HFFc6 (cell line): ENCODE measurements at regions not wholly inside any gene's neighbourhood (a gene's known extent, or its start where the extent isn't known, plus 50 kb on each side); places are given as distances from the start of the nearest gene placed in this dataset.

Experiments
- DNase-seq: peaks from one replicate; pipeline ENCODE4 v3.0.0-alpha.2; 2018
- H3K27ac Mint-ChIP-seq: 2 replicates; pipeline ENCODE4 v1.8.0; 2020; ENCODE audit warnings: mild to moderate bottlenecking, mixed read lengths
- H3K27me3 Mint-ChIP-seq: 2 replicates; pipeline ENCODE4 v1.8.0; 2021; ENCODE audit warnings: mild to moderate bottlenecking, moderate library complexity, mixed read lengths; ENCODE audit not compliant: insufficient read depth
- H3K36me3 Mint-ChIP-seq: 2 replicates; pipeline ENCODE4 v1.8.0; 2021; ENCODE audit warnings: low read depth, mixed read lengths
- H3K4me1 Mint-ChIP-seq: 2 replicates; pipeline ENCODE4 v1.8.0; 2020; ENCODE audit warnings: low read depth, mixed read lengths
- H3K4me3 Mint-ChIP-seq: 2 replicates; pipeline ENCODE4 v1.8.0; 2020; ENCODE audit warnings: mild to moderate bottlenecking, moderate library complexity, mixed read lengths
- H3K9me3 Mint-ChIP-seq: 2 replicates; pipeline ENCODE4 v1.8.0; 2020; ENCODE audit warnings: mild to moderate bottlenecking, mixed read lengths
- TF ChIP-seq, protein P1 (sequence below): fragments of 200-600 bp; sonication (generic); IDR thresholded peaks from 2 replicates; pipeline ENCODE4 v1.5.0; 2021; ENCODE audit warnings: antibody characterized with exemption, mild to moderate bottlenecking

- Mint-ChIP-seq H3K27me3 (no peaks in the 10 kb centered on the region), H3K36me3 (no peaks in the 10 kb centered on the region), H3K4me1 (peaks cover 41% of the 10 kb centered on the region), H3K27ac (no peak overlapping the region), H3K9me3 (no peaks in the 10 kb centered on the region), H3K4me3 (no peak overlapping the region)
- no peak for DNase-seq
- TF ChIP-seq, protein P1, sequence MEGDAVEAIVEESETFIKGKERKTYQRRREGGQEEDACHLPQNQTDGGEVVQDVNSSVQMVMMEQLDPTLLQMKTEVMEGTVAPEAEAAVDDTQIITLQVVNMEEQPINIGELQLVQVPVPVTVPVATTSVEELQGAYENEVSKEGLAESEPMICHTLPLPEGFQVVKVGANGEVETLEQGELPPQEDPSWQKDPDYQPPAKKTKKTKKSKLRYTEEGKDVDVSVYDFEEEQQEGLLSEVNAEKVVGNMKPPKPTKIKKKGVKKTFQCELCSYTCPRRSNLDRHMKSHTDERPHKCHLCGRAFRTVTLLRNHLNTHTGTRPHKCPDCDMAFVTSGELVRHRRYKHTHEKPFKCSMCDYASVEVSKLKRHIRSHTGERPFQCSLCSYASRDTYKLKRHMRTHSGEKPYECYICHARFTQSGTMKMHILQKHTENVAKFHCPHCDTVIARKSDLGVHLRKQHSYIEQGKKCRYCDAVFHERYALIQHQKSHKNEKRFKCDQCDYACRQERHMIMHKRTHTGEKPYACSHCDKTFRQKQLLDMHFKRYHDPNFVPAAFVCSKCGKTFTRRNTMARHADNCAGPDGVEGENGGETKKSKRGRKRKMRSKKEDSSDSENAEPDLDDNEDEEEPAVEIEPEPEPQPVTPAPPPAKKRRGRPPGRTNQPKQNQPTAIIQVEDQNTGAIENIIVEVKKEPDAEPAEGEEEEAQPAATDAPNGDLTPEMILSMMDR, result no peak
These were observed 641.9 kb downstream of the SLC4A3 start for GRCh38 chr2:220269367-220269766.

GRCh38 chr2:220270481-220271070, 643.1 kb downstream of the SLC4A3 start:
- H3K27ac Mint-ChIP-seq, result no peak overlapping the region
- no peaks in the 10 kb centered on the region for H3K27me3 Mint-ChIP-seq
- no peaks in the 10 kb centered on the region for H3K9me3 Mint-ChIP-seq
- no peaks in the 10 kb centered on the region for H3K36me3 Mint-ChIP-seq
- peaks cover 45% of the 10 kb centered on the region for H3K4me1 Mint-ChIP-seq
- DNase-seq, result no peak
- TF ChIP-seq, protein P1, result no peak
- H3K4me3 Mint-ChIP-seq, result no peak overlapping the region

- no peaks in the 10 kb centered on the region for H3K9me3 Mint-ChIP-seq
These were observed 645.2 kb downstream of the SLC4A3 start for GRCh38 chr2:220272656-220273055.

GRCh38 chr2:220273082-220273481, 645.7 kb downstream of the SLC4A3 start:
- H3K4me3 Mint-ChIP-seq, result no peak overlapping the region
- H3K27ac Mint-ChIP-seq, result no peak overlapping the region
- H3K4me1 Mint-ChIP-seq, result peaks cover 70% of the 10 kb centered on the region
- no peaks in the 10 kb centered on the region for H3K9me3 Mint-ChIP-seq
- H3K36me3 Mint-ChIP-seq, result no peaks in the 10 kb centered on the region
- TF ChIP-seq, protein P1, result no peak
- H3K27me3 Mint-ChIP-seq, result no peaks in the 10 kb centered on the region
- no peak for DNase-seq

More at GRCh38 chr2:220272656-220273055, 645.2 kb downstream of the SLC4A3 start:
- H3K27me3 Mint-ChIP-seq, result no peaks in the 10 kb centered on the region
- DNase-seq, result no peak
- no peaks in the 10 kb centered on the region for H3K36me3 Mint-ChIP-seq
- no peak overlapping the region for H3K4me3 Mint-ChIP-seq
- H3K4me1 Mint-ChIP-seq, result peaks cover 66% of the 10 kb centered on the region
- TF ChIP-seq, protein P1, result no peak
- H3K27ac Mint-ChIP-seq, result no peak overlapping the region

DNA sequence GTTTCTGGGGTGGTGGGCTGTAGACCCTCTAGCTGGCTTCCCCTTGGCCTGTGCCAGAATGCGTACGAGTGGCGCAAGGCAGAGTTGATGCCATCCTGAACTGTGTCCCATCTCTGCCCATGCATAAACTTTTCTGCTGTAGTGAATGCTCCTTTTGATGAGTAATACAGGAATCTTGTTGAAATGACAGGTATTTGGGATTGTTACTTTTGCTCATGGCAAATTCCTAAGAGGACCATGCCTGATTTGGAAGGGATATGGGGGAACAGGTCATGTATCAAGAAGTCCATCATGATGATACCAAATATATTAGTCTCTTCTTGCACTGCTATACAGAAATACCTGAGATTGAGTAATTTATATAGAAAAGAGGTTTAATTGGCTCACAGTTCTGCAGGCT, 648.0 kb downstream of the SLC4A3 start:
- DNase-seq, result peak; percentile 11
- H3K9me3 Mint-ChIP-seq, result no peaks in the 10 kb centered on the region
- no peaks in the 10 kb centered on the region for H3K27me3 Mint-ChIP-seq
- H3K4me3 Mint-ChIP-seq, result peak overlapping the region; percentile 37
- peaks cover 80% of the 10 kb centered on the region for H3K4me1 Mint-ChIP-seq
- H3K27ac Mint-ChIP-seq, result peak overlapping the region; percentile 96
- TF ChIP-seq, protein P1, result no peak
- H3K36me3 Mint-ChIP-seq, result no peaks in the 10 kb centered on the region
